MM.1S (cell line): ENCODE measurements at regions not wholly inside any gene's neighbourhood (a gene's known extent, or its start where the extent isn't known, plus 50 kb on each side); places are given as distances from the start of the nearest gene placed in this dataset.

ENCODE experiments used
- CTCF ChIP-seq: fragments of 300-600 bp; sonication (generic); IDR thresholded peaks from 2 replicates; pipeline ENCODE4 v1.5.1; 2016; ENCODE audit warnings: antibody characterized with exemption, low read length, mixed read lengths
- EZH2 ChIP-seq: fragments of 300-600 bp; sonication (generic); optimal IDR thresholded peaks from 2 replicates; pipeline ENCODE3; 2017; ENCODE audit warnings: low read depth, mild to moderate bottlenecking, antibody characterized with exemption, low read length, mixed read lengths

DNA sequence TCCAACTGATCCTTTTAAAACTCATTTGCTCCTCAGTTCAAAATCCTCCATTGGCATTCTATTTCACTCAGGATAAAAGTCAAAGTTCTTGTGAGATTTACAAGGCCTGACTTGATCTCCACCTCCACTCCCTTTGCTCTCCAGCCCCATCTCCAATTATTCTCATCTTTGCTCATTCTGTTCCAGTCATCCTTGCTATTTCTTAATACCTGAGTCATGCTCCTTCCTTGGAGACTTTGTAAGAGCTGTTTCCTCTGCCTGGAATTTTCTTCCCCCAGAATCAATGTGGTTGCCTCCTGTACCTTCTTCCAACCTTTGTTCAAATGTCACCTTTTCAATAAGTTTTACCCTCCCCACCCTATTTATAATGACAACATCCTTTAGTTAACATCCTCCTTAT, 373.5 kb downstream of the HTR1B start:
- TF ChIP-seq CTCF (no peak), EZH2 (no peak)
